ENCODE measurements at regions not wholly inside any gene's neighbourhood (a gene's known extent, or its start where the extent isn't known, plus 50 kb on each side); places are given as distances from the start of the nearest gene placed in this dataset.
"Not testable (repeated sequence)": the region's sequence is repeated elsewhere in the genome, so short reads cannot be mapped to it uniquely, and the experiment has no call there.

DNA sequence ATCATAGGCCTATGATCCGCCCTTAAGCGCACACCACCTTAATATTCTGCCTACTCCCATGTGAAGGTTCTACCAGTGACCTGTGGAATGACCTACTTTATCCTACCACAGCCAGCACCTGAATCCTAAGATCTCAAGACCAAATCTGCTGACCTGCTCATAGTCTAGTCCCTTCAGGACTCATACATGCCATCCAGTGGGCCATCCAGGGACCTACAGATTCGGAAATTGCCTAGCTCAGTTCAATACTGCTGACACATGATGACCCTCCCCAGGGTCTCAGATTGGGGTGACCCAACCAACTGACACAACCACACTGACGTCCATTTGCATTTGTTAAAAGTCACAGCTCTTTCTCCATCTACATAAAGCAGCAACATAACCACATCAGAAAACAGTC, 443.8 kb upstream of the ST8SIA4 start:
- no peak for DNase-seq (ENCODE audit: low spot score)

DNA sequence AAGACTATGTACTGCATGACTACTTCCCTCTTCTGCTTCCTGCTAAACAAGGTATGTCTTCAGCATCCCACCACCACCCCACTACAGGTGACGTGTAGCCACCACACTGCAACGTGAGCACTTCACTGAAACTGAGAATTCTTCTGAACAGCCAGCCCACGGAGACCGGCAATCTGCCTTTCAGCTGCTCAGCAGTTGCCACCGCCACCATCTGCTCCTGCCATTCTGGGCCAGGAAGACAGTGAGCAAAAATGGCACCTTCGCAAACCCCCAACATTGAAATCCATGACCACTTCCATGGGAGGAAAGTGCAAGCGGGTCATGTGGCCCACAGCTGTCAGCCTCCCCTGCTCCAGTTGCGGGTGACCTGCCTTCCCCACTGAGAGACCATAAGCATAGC, 443.4 kb upstream of the ST8SIA4 start:
- no peak for DNase-seq (ENCODE audit: low spot score)

DNA sequence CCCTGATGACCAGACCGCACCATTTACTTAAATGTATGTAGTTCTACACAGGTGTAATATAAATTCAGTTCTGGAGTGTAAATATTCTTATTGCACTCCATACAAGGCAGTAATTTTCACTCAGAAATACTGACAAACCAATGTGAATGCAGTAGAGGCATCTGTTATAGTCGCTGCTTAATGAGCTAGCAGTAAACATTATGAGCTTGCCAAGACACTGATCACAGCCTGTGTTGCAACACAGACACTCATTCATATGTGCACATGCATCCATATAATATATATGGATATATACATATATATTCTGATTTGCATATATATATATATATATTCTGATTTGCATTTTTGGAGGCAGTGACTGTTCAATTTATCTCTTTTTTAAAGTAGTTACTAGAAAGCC, 435.1 kb upstream of the ST8SIA4 start:
- no peak for DNase-seq (ENCODE audit: low spot score)

DNA sequence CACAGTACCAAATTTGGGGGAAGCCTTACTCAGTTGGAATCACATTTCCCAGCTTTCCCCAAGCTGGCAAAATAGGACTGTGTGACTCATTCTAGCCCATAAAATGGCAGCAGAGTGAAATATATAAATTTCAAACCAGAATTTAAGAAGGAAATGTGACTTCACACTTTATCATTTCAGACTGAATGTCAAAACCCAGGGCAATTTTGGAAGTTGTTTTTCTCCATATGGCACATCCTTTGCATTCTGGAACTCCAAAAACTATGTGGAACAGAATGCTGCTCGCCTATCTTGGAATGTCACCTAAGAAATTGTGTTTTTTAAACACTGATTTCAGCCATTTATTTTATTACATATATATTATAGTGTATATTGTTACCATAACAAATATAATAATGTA, 424.7 kb upstream of the ST8SIA4 start:
- DNase-seq (ENCODE audit: low spot score) = no peak

GRCh38 chr5:101326766-101327165, 423.7 kb upstream of the ST8SIA4 start:
- no peak for DNase-seq (ENCODE audit: low spot score)

- not testable (repeated sequence) for DNase-seq (ENCODE audit: low spot score)
Observed at GRCh38 chr5:101316401-101316800, 413.3 kb upstream of the ST8SIA4 start.

GRCh38 chr5:101306391-101307137, 403.5 kb upstream of the ST8SIA4 start:
- peak; percentile 11 for DNase-seq (ENCODE audit: low spot score)

- no peak for DNase-seq (ENCODE audit: low spot score)
Observed at GRCh38 chr5:101296477-101296876, 393.4 kb upstream of the ST8SIA4 start.

DNA sequence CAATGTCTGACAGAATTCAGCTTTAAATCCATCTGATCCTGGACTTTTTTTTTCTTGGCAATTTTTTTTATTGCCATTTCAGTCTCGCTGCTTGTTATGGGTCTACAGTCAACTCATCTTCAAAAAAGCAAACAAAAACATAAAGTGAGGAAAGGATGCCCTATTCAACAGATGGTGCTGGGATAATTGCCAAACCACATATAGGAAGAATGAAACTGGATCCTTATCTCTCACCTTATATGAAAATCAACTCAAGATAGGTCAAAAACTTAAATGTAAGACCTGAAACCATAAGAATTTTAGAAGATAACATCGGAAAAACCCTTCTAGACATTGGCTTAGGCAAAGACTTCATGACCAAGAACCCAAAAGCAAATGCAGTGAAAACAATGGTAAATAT, 389.1 kb upstream of the ST8SIA4 start:
- no peak for DNase-seq (ENCODE audit: low spot score)

DNA sequence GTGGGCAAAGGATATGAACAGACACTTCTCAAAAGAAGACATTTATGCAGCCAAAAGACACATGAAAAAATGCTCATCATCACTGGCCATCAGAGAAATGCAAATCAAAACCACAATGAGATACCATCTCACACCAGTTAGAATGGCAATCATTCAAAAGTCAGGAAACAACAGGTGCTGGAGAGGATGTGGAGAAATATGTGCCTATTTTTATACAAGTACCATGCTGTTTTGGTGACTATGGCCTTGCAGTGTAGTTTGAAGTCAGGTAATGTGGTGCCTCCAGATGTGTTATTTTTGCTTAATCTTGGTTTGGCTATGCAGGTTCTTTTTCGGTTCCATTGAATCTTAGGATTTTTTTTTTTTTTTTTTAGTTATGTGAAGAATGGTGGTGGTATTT, 387.7 kb upstream of the ST8SIA4 start:
- not testable (repeated sequence) for DNase-seq (ENCODE audit: low spot score)

- no peak for DNase-seq (ENCODE audit: low spot score)
Observed at GRCh38 chr5:101288633-101289032, 385.6 kb upstream of the ST8SIA4 start.

DNA sequence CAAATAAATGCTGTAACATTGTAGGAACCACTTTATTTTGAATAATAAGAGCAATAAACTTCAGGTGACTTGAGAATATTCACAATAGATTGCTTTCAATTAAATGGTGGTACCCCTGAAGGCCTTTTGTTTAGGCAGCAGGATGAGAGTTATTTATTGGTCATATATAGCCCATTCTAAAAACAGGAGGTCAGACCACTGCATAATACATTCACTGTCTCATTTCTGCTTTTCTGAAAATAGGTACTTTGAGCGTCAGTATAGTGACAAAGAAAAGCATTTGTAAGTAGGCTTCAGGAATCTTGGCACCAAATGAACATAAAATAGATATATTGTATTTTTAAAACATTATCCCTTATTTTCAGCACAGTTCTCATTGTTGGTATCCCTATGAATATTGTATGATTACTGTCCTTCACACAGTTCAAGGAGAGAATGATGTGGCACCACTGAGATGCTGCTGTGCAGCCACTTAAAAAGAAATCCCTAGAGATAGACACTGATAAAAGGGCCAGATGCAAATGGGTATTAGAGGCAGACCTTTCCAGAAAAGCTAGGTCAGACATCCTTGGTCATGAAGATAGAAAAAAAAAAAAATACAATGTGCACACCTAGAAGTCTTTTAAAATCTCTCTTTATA, 381.8 kb upstream of the ST8SIA4 start:
- DNase-seq (ENCODE audit: low spot score) = no peak

DNA sequence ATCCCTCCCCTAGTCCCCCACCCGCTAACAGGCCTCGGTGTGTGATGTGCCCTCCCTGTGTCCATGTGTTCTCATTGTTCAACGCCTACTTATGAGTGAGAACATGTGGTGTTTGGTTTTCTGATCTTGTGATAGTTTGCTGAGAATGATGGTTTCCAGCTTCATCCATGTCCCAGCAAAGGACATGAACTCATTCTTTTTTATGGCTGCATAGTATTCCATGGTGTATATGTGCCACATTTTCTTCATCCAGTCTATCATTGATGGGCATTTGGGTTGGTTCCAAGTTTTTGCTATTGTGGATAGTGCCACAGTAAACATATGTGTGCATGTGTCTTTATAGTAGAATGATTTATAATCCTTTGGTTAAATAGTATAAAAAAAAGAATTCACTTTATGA, 380.9 kb upstream of the ST8SIA4 start:
- not testable (repeated sequence) for DNase-seq (ENCODE audit: low spot score)

GRCh38 chr5:101278917-101279316, 375.8 kb upstream of the ST8SIA4 start:
- no peak for DNase-seq (ENCODE audit: low spot score)

- no peak for DNase-seq (ENCODE audit: low spot score)
Observed at GRCh38 chr5:101278011-101278687, 375.1 kb upstream of the ST8SIA4 start.

DNA sequence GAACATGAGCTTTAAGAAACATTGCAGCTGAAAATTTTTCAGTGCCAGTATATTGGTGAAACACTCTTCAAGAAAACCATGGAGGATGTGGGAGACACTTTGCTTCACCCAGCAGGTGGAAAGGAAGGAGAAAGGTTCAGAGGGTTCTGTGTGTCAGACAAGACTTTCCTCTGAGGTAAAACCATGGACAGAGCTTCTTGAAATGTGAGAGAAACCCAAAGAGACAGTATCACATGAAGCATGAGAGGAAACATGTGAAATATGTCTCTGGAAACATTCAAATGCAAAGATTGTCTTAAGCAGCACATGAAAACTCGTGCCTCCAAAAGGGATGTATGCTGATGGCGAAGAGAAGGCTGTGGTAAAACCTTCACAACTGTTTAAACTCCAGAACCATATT, 368.9 kb upstream of the ST8SIA4 start:
- DNase-seq (ENCODE audit: low spot score) = no peak

DNA sequence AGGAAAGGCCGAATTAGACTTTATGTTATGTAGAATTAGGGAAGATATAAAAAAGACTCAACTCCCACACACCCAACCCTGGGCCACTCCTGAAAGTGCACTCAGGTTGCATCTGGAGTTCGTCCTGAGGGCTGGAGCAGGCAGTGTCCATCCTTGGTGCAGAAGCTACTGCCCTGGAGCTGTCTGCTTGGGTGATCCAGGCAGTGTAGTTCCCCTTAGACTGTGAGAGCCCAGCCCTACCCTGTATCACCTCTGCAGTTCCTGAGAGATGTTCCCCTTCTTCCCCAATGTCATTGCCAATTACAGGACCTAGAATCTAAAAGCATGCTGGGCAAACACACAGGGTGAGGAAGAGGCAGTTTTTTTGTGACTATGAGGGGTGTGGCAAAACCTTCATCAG, 368.3 kb upstream of the ST8SIA4 start:
- DNase-seq (ENCODE audit: low spot score) = no peak

DNA sequence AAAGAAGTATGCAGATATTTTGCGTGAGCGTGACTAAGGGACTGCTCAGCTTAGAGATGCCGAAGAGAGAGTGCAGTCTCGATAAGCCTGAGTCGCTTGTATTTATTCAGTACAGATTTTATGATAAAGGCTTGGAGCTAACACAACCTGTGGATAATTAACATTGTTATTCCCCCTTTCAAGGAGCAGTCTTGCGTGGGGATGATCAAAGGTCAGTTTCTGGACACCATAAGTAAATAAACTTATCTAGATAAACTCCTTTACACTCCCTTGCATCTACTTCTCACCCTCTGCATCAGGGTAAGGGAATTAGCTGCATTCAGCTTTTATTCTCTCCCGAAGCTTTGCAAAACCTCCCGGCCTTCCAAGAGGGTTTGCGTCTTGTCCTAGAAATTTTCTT, 357.8 kb upstream of the ST8SIA4 start:
- no peak for DNase-seq (ENCODE audit: low spot score)

GRCh38 chr5:101253096-101253495, 350.0 kb upstream of the ST8SIA4 start:
- no peak for DNase-seq (ENCODE audit: low spot score)

DNA sequence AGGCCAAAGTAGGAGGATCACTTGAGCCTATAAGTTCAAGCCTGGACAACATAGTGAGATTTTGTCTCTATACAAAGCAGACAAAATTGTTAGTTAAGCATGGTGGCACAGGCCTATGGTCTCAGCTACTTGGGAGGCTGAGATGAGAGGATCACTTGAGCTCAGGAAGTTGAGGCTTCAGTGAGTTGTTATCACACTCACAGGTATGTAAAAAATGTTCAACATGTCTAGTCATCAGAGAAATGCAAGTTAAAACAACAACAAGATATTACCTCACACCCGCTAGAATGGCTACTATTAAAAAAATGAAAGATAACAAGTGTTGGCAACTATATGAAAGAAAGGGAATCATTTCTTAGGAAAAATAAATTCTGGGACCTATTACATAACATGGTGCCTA, 341.5 kb upstream of the ST8SIA4 start:
- no peak for DNase-seq (ENCODE audit: low spot score)

DNA sequence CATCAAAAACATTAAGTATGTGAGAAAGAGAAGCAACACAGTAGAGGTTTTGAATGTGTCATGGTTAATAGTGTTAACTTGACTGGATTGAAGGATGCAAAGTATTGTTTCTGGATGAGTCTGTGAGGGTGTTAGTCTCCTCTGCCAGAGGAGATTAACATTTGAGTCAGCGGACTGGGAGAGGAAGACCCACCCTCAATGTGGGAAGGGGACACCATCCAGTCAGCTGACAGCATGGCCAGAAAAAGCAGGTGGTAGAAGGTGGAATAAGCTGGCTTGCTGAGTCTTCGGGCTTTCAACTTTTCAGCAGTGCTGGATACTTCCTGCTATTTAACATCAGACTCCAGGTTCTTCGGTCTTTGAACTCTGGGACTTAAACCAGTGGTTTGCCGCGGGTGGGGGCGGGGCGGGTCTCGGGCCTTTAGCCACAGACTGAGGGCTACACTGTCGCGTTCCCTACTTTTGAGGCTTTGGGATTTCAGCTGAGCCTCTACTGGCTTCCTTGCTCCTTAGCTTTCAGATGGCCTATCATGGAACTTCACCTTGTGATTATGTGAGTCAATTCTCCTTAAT, 309.9 kb upstream of the ST8SIA4 start:
- DNase-seq (ENCODE audit: low spot score) = no peak

DNA sequence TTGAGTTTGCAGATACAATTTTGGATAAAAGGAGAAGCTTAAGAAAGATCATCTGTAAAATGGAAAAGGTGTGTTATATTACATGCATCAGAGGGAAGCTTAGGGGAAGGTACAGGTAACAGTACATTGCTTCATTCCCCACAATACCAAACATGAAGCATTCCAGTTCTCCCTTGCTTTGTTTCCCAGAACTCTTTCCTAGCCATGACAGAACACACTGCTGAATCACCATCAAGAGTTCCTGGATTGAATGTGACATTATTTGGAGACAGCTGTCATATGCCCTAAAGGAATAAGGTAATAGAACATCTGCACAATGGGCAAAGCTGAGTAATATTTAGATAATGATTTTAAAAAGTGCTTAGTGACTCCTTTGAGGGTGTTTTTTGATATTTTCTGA, 303.5 kb upstream of the ST8SIA4 start:
- no peak for DNase-seq (ENCODE audit: low spot score)

DNA sequence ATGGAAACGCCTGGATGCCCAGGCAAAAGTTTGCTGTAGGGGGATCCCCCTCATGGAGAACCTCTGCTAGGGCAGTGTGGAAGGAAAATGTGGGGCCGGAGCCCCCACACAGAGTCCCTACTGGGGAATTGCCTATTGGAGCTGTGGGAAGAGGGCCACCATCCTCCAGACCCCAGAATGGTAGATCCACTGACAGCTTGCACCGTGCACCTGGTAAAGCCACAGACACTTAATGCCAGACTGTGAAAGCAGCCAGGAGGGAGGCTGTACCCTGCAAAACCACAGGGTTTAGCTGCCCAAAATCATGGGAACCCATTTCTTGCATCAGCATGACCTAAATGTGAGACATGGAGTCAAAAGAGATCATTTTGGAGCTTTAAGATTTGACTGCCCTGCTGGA, 302.0 kb upstream of the ST8SIA4 start:
- DNase-seq (ENCODE audit: low spot score) = not testable (repeated sequence)
